ENCODE measurements at regions not wholly inside any gene's neighbourhood (a gene's known extent, or its start where the extent isn't known, plus 50 kb on each side); places are given as distances from the start of the nearest gene placed in this dataset.

DNA sequence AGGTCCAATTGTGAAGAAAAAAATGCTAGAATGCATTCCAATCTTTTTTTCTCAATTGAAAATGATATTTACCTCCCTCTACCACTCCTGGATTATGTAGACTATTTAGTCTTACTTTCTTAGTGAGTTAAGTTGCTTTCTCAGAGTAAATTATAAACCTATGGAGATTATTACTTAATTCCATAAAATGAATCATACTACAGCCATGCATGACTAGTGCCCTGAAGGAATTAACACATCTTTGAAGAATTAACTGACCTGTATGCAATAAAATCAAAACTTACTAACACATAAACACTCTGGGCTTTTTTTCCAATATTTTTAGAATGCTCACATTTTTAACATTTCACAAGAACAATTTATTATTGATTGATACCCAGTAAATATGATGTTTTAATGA is 379.4 kb upstream of the DACH1 start:
- intact Hi-C loops (cut with micrococcal nuclease): no loop called here
- ChIA-PET CTCF (no interaction called here), POLR2A (no interaction called here)
- no peaks in the 10 kb centered on the region for H3K36me3 Mint-ChIP-seq (ENCODE audit: low read depth)
- TF ChIP-seq, protein P1, sequence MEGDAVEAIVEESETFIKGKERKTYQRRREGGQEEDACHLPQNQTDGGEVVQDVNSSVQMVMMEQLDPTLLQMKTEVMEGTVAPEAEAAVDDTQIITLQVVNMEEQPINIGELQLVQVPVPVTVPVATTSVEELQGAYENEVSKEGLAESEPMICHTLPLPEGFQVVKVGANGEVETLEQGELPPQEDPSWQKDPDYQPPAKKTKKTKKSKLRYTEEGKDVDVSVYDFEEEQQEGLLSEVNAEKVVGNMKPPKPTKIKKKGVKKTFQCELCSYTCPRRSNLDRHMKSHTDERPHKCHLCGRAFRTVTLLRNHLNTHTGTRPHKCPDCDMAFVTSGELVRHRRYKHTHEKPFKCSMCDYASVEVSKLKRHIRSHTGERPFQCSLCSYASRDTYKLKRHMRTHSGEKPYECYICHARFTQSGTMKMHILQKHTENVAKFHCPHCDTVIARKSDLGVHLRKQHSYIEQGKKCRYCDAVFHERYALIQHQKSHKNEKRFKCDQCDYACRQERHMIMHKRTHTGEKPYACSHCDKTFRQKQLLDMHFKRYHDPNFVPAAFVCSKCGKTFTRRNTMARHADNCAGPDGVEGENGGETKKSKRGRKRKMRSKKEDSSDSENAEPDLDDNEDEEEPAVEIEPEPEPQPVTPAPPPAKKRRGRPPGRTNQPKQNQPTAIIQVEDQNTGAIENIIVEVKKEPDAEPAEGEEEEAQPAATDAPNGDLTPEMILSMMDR (IDR thresholded peaks at IDR 0.05): no peak
- H3K9me3 Mint-ChIP-seq: peaks cover 2% of the 10 kb centered on the region
- no peak for ATAC-seq (ENCODE audit: low read depth)
- H3K27me3 Mint-ChIP-seq: no peaks in the 10 kb centered on the region
- H3K4me3 Mint-ChIP-seq: no peak overlapping the region
- no peak for DNase-seq
- no peaks in the 10 kb centered on the region for H3K4me1 Mint-ChIP-seq
- no peak overlapping the region for H3K27ac Mint-ChIP-seq

DNA sequence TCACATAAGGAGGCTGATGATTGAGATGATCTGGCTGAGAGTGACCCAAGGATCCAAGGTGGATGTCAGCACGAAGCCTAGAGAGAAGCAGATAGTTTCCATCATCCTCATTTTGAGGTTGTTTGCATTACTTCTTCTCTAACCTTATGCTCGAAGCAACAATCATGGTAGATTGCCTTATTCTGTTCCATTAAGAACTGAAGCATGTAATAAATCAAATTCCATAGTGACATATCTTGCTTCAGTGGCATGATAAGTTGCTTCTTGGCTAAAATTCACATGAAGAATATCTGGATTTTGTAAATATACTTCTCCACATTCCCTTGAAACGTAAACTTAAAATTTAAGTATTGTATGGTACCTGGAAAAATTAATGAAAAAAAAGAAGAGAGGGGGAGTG is 377.8 kb upstream of the DACH1 start:
- TF ChIP-seq, protein P1 (IDR thresholded peaks at IDR 0.05): no peak
- ChIA-PET CTCF (no interaction called here), POLR2A (no interaction called here)
- no peak for ATAC-seq (ENCODE audit: low read depth)
- Mint-ChIP-seq H3K36me3 (ENCODE audit: low read depth) (no peaks in the 10 kb centered on the region), H3K9me3 (peaks cover 2% of the 10 kb centered on the region), H3K27ac (no peak overlapping the region), H3K4me3 (no peak overlapping the region), H3K4me1 (no peaks in the 10 kb centered on the region), H3K27me3 (no peaks in the 10 kb centered on the region)
- no peak for DNase-seq
- intact Hi-C loops (cut with micrococcal nuclease): no loop called here

DNA sequence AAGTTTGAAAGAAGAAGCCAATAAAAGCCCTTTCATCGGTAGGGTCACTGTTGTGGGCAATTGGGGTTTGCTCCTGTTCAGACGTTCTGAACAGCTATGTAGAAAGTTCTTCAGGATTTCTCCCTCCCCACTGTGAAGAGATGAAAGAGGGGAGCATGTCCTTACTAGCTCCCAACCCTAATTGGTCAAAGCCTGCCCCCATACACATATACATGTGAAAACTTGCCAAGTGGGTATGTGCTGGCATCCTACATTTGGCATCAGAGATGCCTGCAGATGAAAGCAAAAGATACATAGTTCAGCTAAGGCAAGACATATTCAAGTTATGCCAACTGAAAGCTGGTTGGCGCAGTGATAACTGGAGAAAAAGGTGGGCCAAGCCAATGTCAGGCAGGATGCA is 363.1 kb upstream of the DACH1 start:
- H3K27me3 Mint-ChIP-seq: no peaks in the 10 kb centered on the region
- ATAC-seq (ENCODE audit: low read depth): no peak
- no peaks in the 10 kb centered on the region for H3K36me3 Mint-ChIP-seq (ENCODE audit: low read depth)
- POLR2A ChIA-PET: no interaction called here
- TF ChIP-seq, protein P1 (IDR thresholded peaks at IDR 0.05): no peak
- no peaks in the 10 kb centered on the region for H3K4me1 Mint-ChIP-seq
- no peak overlapping the region for H3K4me3 Mint-ChIP-seq
- H3K27ac Mint-ChIP-seq: no peak overlapping the region
- peaks cover 4% of the 10 kb centered on the region for H3K9me3 Mint-ChIP-seq
- intact Hi-C loops (cut with micrococcal nuclease): no loop called here
- no peak for DNase-seq
- CTCF ChIA-PET: no interaction called here

DNA sequence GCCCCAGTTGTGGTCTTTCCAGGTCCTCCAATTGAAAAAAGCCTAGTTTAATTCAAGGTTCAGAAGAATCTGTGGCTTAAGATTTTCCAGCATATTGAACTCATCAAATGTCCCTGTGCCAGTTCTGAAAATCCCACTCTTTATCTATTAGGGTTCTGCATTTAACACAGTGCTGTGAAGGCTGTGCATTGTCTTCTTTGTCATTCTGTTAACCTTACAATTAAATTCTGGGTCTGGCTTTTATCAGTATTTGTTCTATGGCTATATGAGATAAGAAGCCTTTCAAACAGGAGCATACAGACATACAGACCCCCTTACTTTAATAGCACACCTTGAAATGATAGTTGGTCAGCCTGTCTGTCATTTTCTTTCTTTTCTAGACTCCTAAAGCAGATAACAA is 362.1 kb upstream of the DACH1 start:
- intact Hi-C loops (cut with micrococcal nuclease): no loop called here
- POLR2A ChIA-PET: no interaction called here
- no peak for DNase-seq
- CTCF ChIA-PET: no interaction called here
- no peaks in the 10 kb centered on the region for H3K4me1 Mint-ChIP-seq
- TF ChIP-seq, protein P1 (IDR thresholded peaks at IDR 0.05): no peak
- H3K4me3 Mint-ChIP-seq: no peak overlapping the region
- no peaks in the 10 kb centered on the region for H3K27me3 Mint-ChIP-seq
- no peak for ATAC-seq (ENCODE audit: low read depth)
- peaks cover 6% of the 10 kb centered on the region for H3K9me3 Mint-ChIP-seq
- no peaks in the 10 kb centered on the region for H3K36me3 Mint-ChIP-seq (ENCODE audit: low read depth)
- no peak overlapping the region for H3K27ac Mint-ChIP-seq

DNA sequence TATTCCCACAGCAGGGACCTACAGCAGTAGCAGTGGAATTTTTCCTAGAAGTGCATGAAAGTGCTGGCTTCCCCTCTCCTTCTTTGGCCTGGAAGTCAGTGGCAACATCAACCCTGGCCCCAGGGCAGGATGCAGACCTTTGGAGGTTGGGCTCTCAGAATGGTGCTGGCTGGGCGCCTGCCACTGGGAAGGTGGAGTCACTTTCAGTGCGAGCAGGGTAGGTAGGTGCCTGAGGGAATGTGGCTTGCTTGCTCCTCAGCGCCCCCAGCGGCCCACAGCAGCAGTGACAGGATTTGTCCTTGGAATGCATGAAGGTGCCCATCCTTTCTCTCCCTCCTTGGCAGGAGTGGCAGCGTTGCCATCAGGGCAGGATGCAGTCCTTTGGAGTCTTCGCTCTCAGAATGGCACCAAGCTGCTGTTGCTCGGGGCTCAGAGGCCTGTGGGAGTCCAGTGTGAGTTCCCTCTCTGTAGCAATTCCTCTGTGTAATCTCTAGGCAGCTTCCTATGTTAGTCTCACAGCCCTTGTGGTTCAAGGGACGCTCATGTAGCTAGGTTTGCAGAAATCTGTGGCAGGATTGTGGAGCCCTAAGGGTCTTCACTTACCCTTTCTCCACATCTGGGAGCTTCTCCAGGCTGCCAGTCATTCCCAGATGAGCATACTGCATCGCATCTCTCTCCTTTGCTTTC is 354.4 kb upstream of the DACH1 start:
- no peak for DNase-seq
- Mint-ChIP-seq H3K27ac (no peak overlapping the region), H3K27me3 (no peaks in the 10 kb centered on the region), H3K36me3 (ENCODE audit: low read depth) (no peaks in the 10 kb centered on the region), H3K4me3 (no peak overlapping the region), H3K4me1 (no peaks in the 10 kb centered on the region), H3K9me3 (peaks cover 8% of the 10 kb centered on the region)
- TF ChIP-seq, protein P1 (IDR thresholded peaks at IDR 0.05): no peak
- ChIA-PET CTCF (no interaction called here), POLR2A (no interaction called here)
- intact Hi-C loops (cut with micrococcal nuclease): no loop called here
- no peak for ATAC-seq (ENCODE audit: low read depth)

All from activated B cell treated with CpG ODN at 0.5 μM for 24 hours (primary cell).